GM10266 (cell line): ENCODE measurements at regions not wholly inside any gene's neighbourhood (a gene's known extent, or its start where the extent isn't known, plus 50 kb on each side); places are given as distances from the start of the nearest gene placed in this dataset.
A peak's percentile ranks its signal among the peaks of the same experiment; 100 is the strongest.

Experiments
- DNase-seq: peaks from one replicate; pipeline ENCODE4 v3.0.0; 2012; ENCODE audit errors: extremely low spot score
- CTCF ChIP-seq: IDR thresholded peaks from 2 replicates; pipeline ENCODE4 v1.5.1; 2012; ENCODE audit warnings: mild to moderate bottlenecking, low read depth; ENCODE audit not compliant: control insufficient read depth, insufficient read depth; ENCODE audit errors: missing control alignments

- no peak for DNase-seq
Measured at GRCh38 chr7:20267482-20267881, 50.3 kb upstream of the MACC1 start.

GRCh38 chr7:20268824-20269223 lies 51.6 kb upstream of the MACC1 start:
- no peak for DNase-seq
- TF ChIP-seq CTCF: no peak

More at GRCh38 chr7:20267482-20267881, 50.3 kb upstream of the MACC1 start:
- TF ChIP-seq CTCF: no peak

GRCh38 chr7:20269726-20270125 lies 52.5 kb upstream of the MACC1 start:
- DNase-seq: no peak
- no peak for TF ChIP-seq CTCF

GRCh38 chr7:20270371-20270770 lies 53.2 kb upstream of the MACC1 start:
- DNase-seq: no peak
- no peak for TF ChIP-seq CTCF

GRCh38 chr7:20270867-20271266 lies 53.7 kb upstream of the MACC1 start:
- DNase-seq: peak; percentile 15
- TF ChIP-seq CTCF: no peak

GRCh38 chr7:20275637-20276036 lies 55.1 kb upstream of the ITGB8 start:
- TF ChIP-seq CTCF: no peak
- DNase-seq: no peak

- no peak for DNase-seq
Measured at GRCh38 chr7:20276705-20277472, 53.8 kb upstream of the ITGB8 start.

More at GRCh38 chr7:20276705-20277472, 53.8 kb upstream of the ITGB8 start:
- TF ChIP-seq CTCF: no peak
